Left lung (tissue), 4 donors: ENCODE measurements at regions not wholly inside any gene's neighbourhood (a gene's known extent, or its start where the extent isn't known, plus 50 kb on each side); places are given as distances from the start of the nearest gene placed in this dataset.

Experiments
- ATAC-seq: fragments of 200-7000 bp; cut with Tn5 transposase; one replicate; pipeline ENCODE4 v1.9.1; 2020; ENCODE audit warnings: moderate library complexity
- DNase-seq, 4 donors: peaks; one replicate each; pipeline ENCODE4 v3.0.0-alpha.2; 2013 to 2020
- H3K27ac ChIP-seq, 2 donors: fragments of 200-600 bp; sonication (generic) in 1 of 2; one replicate each; pipeline versions ENCODE4 v1.5.0 to v1.8.0; 2020 to 2021
- H3K27me3 ChIP-seq, 2 donors: fragments of 200-600 bp; sonication (generic) in 1 of 2; one replicate each; pipeline versions ENCODE4 v1.5.0 to v1.8.0; 2020 to 2021
- H3K36me3 ChIP-seq, 2 donors: fragments of 200-600 bp; sonication (generic) in 1 of 2; one replicate each; pipeline versions ENCODE4 v1.5.0 to v1.8.0; 2020 to 2021
- H3K4me1 ChIP-seq, 2 donors: fragments of 200-600 bp; one replicate each; pipeline ENCODE4 v1.8.0; 2021
- H3K4me3 ChIP-seq, 2 donors: fragments of 200-600 bp; sonication (generic) in 1 of 2; one replicate each; pipeline versions ENCODE4 v1.5.0 to v1.8.0; 2020 to 2021; ENCODE audit warnings: mild to moderate bottlenecking in 1 of 2
- H3K9me3 ChIP-seq, 2 donors: fragments of 200-600 bp; sonication (generic) in 1 of 2; one replicate each; pipeline versions ENCODE4 v1.5.0 to v1.8.0; 2020 to 2021
- CTCF ChIP-seq, 2 donors: fragments of 200-600 bp; sonication (generic) in 1 of 2; IDR thresholded peaks; one replicate each; pipeline versions ENCODE4 v1.5.0 to v1.8.0; 2021; ENCODE audit warnings: antibody characterized with exemption in 2 of 2
- intact Hi-C, 2 donors: fragments of 100-400 bp; cut with DNase I; formaldehyde crosslinking; loops; one replicate each; pipeline versions ENCODE4 v1.11.2 to v1.14.2; 2022
- donor health status: DM: no; HTN: yes; CAD: no.
- donor health status: DM: no; HTN: no; CAD: no.

- Histone ChIP-seq H3K4me3 (no peak overlapping the region), H3K36me3 (no peaks in the 10 kb centered on the region), H3K4me1 (no peaks in the 10 kb centered on the region), H3K27me3 (no peaks in the 10 kb centered on the region), H3K27ac (no peak overlapping the region), H3K9me3 (peaks cover 0 to 6% of the 10 kb centered on the region in 2 donors)
- ATAC-seq (peak; percentile 66), DNase-seq (peak in 1 of 4 donors; percentile 36)
- intact Hi-C loops, result no loop called here
- no peak for TF ChIP-seq CTCF (IDR thresholded peaks at IDR 0.05)
These were observed 152.1 kb downstream of the POSTN start for GRCh38 chr13:37446503-37446902.

- ATAC-seq, result peak; percentile 16
- intact Hi-C loops, result no loop called here
- TF ChIP-seq CTCF (IDR thresholded peaks at IDR 0.05), result no peak
- Histone ChIP-seq H3K27ac (no peak overlapping the region), H3K4me1 (no peaks in the 10 kb centered on the region), H3K36me3 (no peaks in the 10 kb centered on the region), H3K9me3 (no peaks in the 10 kb centered on the region), H3K4me3 (no peak overlapping the region), H3K27me3 (no peaks in the 10 kb centered on the region)
- no peak for DNase-seq
These were observed 155.0 kb downstream of the POSTN start for GRCh38 chr13:37443538-37443937.

- ATAC-seq (no peak), DNase-seq (no peak)
- no peaks in the 10 kb centered on the region for H3K4me1 ChIP-seq
- intact Hi-C loops, result no loop called here
- no peak overlapping the region for H3K4me3 ChIP-seq
- no peak for TF ChIP-seq CTCF (IDR thresholded peaks at IDR 0.05)
- H3K27me3 ChIP-seq, result no peaks in the 10 kb centered on the region
- H3K36me3 ChIP-seq, result no peaks in the 10 kb centered on the region
- H3K27ac ChIP-seq, result no peak overlapping the region
- no peaks in the 10 kb centered on the region for H3K9me3 ChIP-seq
These were observed 155.6 kb downstream of the POSTN start for GRCh38 chr13:37442996-37443395.

- H3K36me3 ChIP-seq, result no peaks in the 10 kb centered on the region
- H3K4me3 ChIP-seq, result no peak overlapping the region
- H3K9me3 ChIP-seq, result no peaks in the 10 kb centered on the region
- TF ChIP-seq CTCF (IDR thresholded peaks at IDR 0.05), result no peak
- DNase-seq (peak in 2 of 4 donors; percentile 49 to 73), ATAC-seq (no peak)
- intact Hi-C loops, result no loop called here
- H3K4me1 ChIP-seq, result no peaks in the 10 kb centered on the region
- H3K27ac ChIP-seq, result no peak overlapping the region
- no peaks in the 10 kb centered on the region for H3K27me3 ChIP-seq
These were observed 162.7 kb downstream of the POSTN start for GRCh38 chr13:37435881-37436280.

- ATAC-seq, result no peak
- H3K4me1 ChIP-seq, result no peaks in the 10 kb centered on the region
- DNase-seq, result no peak
- no peak for TF ChIP-seq CTCF (IDR thresholded peaks at IDR 0.05)
- no peaks in the 10 kb centered on the region for H3K9me3 ChIP-seq
- H3K27me3 ChIP-seq, result no peaks in the 10 kb centered on the region
- H3K4me3 ChIP-seq, result no peak overlapping the region
- intact Hi-C loops, result no loop called here
- H3K36me3 ChIP-seq, result no peaks in the 10 kb centered on the region
- H3K27ac ChIP-seq, result no peak overlapping the region
These were observed 165.5 kb downstream of the POSTN start for GRCh38 chr13:37433086-37433485.
